Nephron progenitor cell (in vitro differentiated cells): ENCODE measurements at regions not wholly inside any gene's neighbourhood (a gene's known extent, or its start where the extent isn't known, plus 50 kb on each side); places are given as distances from the start of the nearest gene placed in this dataset.

ENCODE experiments used
- DNase-seq: peaks from one replicate; pipeline ENCODE4 v3.0.0; 2021
- H3K27ac Mint-ChIP-seq: 2 replicates; pipeline ENCODE4 v1.8.0; 2021; ENCODE audit warnings: mild to moderate bottlenecking, moderate library complexity, mixed read lengths
- H3K27me3 Mint-ChIP-seq: 2 replicates; pipeline ENCODE4 v1.8.0; 2021; ENCODE audit warnings: mild to moderate bottlenecking, low read depth, mixed read lengths; ENCODE audit not compliant: poor library complexity
- H3K36me3 Mint-ChIP-seq: 2 replicates; pipeline ENCODE4 v1.8.0; 2021; ENCODE audit warnings: low read depth, mixed read lengths
- H3K4me1 Mint-ChIP-seq: 2 replicates; pipeline ENCODE4 v1.8.0; 2021; ENCODE audit warnings: mixed read lengths
- H3K4me3 Mint-ChIP-seq: 2 replicates; pipeline ENCODE4 v1.8.0; 2021; ENCODE audit warnings: mild to moderate bottlenecking, moderate library complexity, mixed read lengths
- H3K9me3 Mint-ChIP-seq: 2 replicates; pipeline ENCODE4 v1.8.0; 2021; ENCODE audit warnings: mild to moderate bottlenecking, moderate library complexity, mixed read lengths
- CTCF ChIP-seq: fragments of 200-600 bp; sonication (generic); IDR thresholded peaks from 2 replicates; pipeline ENCODE4 v1.5.0; 2021; ENCODE audit warnings: antibody characterized with exemption

- no peak for TF ChIP-seq CTCF
- no peak overlapping the region for H3K27ac Mint-ChIP-seq
Observed at GRCh38 chr6:14652536-14652935, 535.0 kb downstream of the CD83 start.

GRCh38 chr6:14655201-14656061 is 537.9 kb downstream of the CD83 start:
- H3K27ac Mint-ChIP-seq = no peak overlapping the region
- H3K4me3 Mint-ChIP-seq = no peak overlapping the region
- H3K27me3 Mint-ChIP-seq = peaks cover 10% of the 10 kb centered on the region
- H3K36me3 Mint-ChIP-seq = no peaks in the 10 kb centered on the region
- H3K9me3 Mint-ChIP-seq = no peaks in the 10 kb centered on the region
- H3K4me1 Mint-ChIP-seq = peaks cover 6% of the 10 kb centered on the region
- no peak for TF ChIP-seq CTCF
- DNase-seq = no peak

More at GRCh38 chr6:14652536-14652935, 535.0 kb downstream of the CD83 start:
- Mint-ChIP-seq H3K9me3 (peaks cover 4% of the 10 kb centered on the region), H3K4me1 (peaks cover 6% of the 10 kb centered on the region), H3K4me3 (no peak overlapping the region), H3K27me3 (peaks cover 15% of the 10 kb centered on the region), H3K36me3 (no peaks in the 10 kb centered on the region)
- DNase-seq = no peak

GRCh38 chr6:14656078-14656521 is 538.5 kb downstream of the CD83 start:
- H3K4me1 Mint-ChIP-seq = peaks cover 6% of the 10 kb centered on the region
- H3K27me3 Mint-ChIP-seq = peaks cover 10% of the 10 kb centered on the region
- H3K36me3 Mint-ChIP-seq = no peaks in the 10 kb centered on the region
- no peak overlapping the region for H3K27ac Mint-ChIP-seq
- no peak for TF ChIP-seq CTCF
- DNase-seq = no peak
- H3K4me3 Mint-ChIP-seq = no peak overlapping the region
- no peaks in the 10 kb centered on the region for H3K9me3 Mint-ChIP-seq

- TF ChIP-seq CTCF = no peak
- H3K4me1 Mint-ChIP-seq = peaks cover 6% of the 10 kb centered on the region
- DNase-seq = no peak
Observed at GRCh38 chr6:14656649-14657048, 539.1 kb downstream of the CD83 start.

GRCh38 chr6:14658030-14658429 is 540.5 kb downstream of the CD83 start:
- TF ChIP-seq CTCF = no peak
- DNase-seq = no peak
- no peaks in the 10 kb centered on the region for H3K9me3 Mint-ChIP-seq
- no peak overlapping the region for H3K27ac Mint-ChIP-seq
- peaks cover 4% of the 10 kb centered on the region for H3K27me3 Mint-ChIP-seq
- no peak overlapping the region for H3K4me3 Mint-ChIP-seq
- no peaks in the 10 kb centered on the region for H3K36me3 Mint-ChIP-seq
- peaks cover 6% of the 10 kb centered on the region for H3K4me1 Mint-ChIP-seq

More at GRCh38 chr6:14656649-14657048, 539.1 kb downstream of the CD83 start:
- no peak overlapping the region for H3K4me3 Mint-ChIP-seq
- no peaks in the 10 kb centered on the region for H3K9me3 Mint-ChIP-seq
- H3K27me3 Mint-ChIP-seq = peaks cover 10% of the 10 kb centered on the region
- H3K36me3 Mint-ChIP-seq = no peaks in the 10 kb centered on the region
- no peak overlapping the region for H3K27ac Mint-ChIP-seq
